Panc1 (cell line): ENCODE measurements at regions not wholly inside any gene's neighbourhood (a gene's known extent, or its start where the extent isn't known, plus 50 kb on each side); places are given as distances from the start of the nearest gene placed in this dataset.

Experiments used
- ATAC-seq: fragments of 200-7000 bp; cut with Tn5 transposase; 2 replicates; pipeline ENCODE4 v1.9.1; 2020; ENCODE audit warnings: mild to moderate bottlenecking, moderate library complexity
- BruUV-seq: library from RNA; stranded (reverse); fragments of 400-500 nt; replicated peaks from 2 replicates; lab custom pipeline; 2021; lab: Mats Ljungman, UMichigan
- CTCF ChIA-PET: fragments of 300-600 bp; sonication (Branson Sonifier 250); formaldehyde crosslinking; loops from one replicate; lab custom pipeline; 2022; ENCODE audit warnings: antibody characterized with exemption; lab: Charles Lee
- POLR2A ChIA-PET: fragments of 300-600 bp; sonication (Branson Sonifier 250); formaldehyde crosslinking; loops from one replicate; lab custom pipeline; 2022; ENCODE audit warnings: antibody characterized with exemption; lab: Charles Lee
- DNase-seq: peaks from one replicate; pipeline ENCODE4 v3.0.0-alpha.2; 2010; ENCODE audit warnings: low read depth, low spot score
- H3K27ac ChIP-seq: 2 replicates; pipeline ENCODE4 v1.5.1; 2011; ENCODE audit warnings: mild to moderate bottlenecking, low read length, inconsistent platforms
- H3K27me3 ChIP-seq: fragments of 200-500 bp; sonication (Bioruptor generic); 2 replicates; pipeline ENCODE4 v1.6.0; 2014; ENCODE audit warnings: low read length, inconsistent platforms; ENCODE audit not compliant: control insufficient read depth, insufficient read depth
- H3K36me3 ChIP-seq: fragments of 200-500 bp; sonication (Bioruptor generic); 2 replicates; pipeline ENCODE4 v1.5.1; 2014; ENCODE audit warnings: inconsistent platforms, mild to moderate bottlenecking, low read length, moderate library complexity; ENCODE audit not compliant: control insufficient read depth, insufficient read depth
- H3K4me1 ChIP-seq: 2 replicates; pipeline ENCODE4 v1.5.1; 2011; ENCODE audit warnings: inconsistent platforms, mild to moderate bottlenecking, low read length, moderate library complexity; ENCODE audit not compliant: control insufficient read depth, insufficient read depth
- H3K4me3 ChIP-seq, 2 experiments: 2 replicates each; pipeline ENCODE4 v1.5.1; 2011 to 2012; ENCODE audit warnings: low read depth in 2 of 2, low read length in 2 of 2, mild to moderate bottlenecking in 2 of 2, inconsistent platforms in 1 of 2, moderate library complexity in 1 of 2
- H3K9me3 ChIP-seq: fragments of 200-500 bp; sonication (Bioruptor generic); 2 replicates; pipeline ENCODE4 v1.5.1; 2014; ENCODE audit warnings: low read depth, mild to moderate bottlenecking, inconsistent platforms, low read length, moderate library complexity; ENCODE audit not compliant: control insufficient read depth, insufficient read depth
- POLR2AphosphoS5 ChIP-seq: IDR thresholded peaks from 2 replicates; pipeline ENCODE4 v1.6.1; 2012; ENCODE audit warnings: mild to moderate bottlenecking, low read depth, low read length, moderate library complexity
- SIN3A ChIP-seq: IDR thresholded peaks from 2 replicates; pipeline ENCODE4 v1.6.1; 2012; ENCODE audit warnings: low read depth, mild to moderate bottlenecking, low read length, moderate library complexity, borderline replicate concordance; ENCODE audit not compliant: insufficient read depth
- TCF7L2 ChIP-seq: IDR thresholded peaks from 2 replicates; pipeline ENCODE4 v1.6.1; 2011; ENCODE audit warnings: mild to moderate bottlenecking, low read depth, low read length, inconsistent platforms
- in situ Hi-C: cut with HindIII; loops from 2 replicates; pipeline ENCODE4 v1.10.0; 2016; ENCODE audit warnings: low sequenced_read_pairs, low pct_unique_long_range_greater_than_20kb
- intact Hi-C: fragments of 100-400 bp; cut with micrococcal nuclease; formaldehyde crosslinking; loops from one replicate; pipeline ENCODE4 v1.10.0; 2022; ENCODE audit not compliant: unreplicated experiment
- TF ChIP-seq, protein P1 (sequence below), 2 experiments: IDR thresholded peaks; 2 replicates each; pipeline ENCODE4 v1.6.1; 2011 to 2012; ENCODE audit warnings: low read depth in 2 of 2, control low read depth in 1 of 2, low read length in 1 of 2, mild to moderate bottlenecking in 1 of 2, moderate library complexity in 1 of 2; ENCODE audit not compliant: insufficient read depth in 1 of 2
- TF ChIP-seq, protein P2 (sequence below): fragments of 450-650 bp; IDR thresholded peaks from 2 replicates; pipeline ENCODE4 v1.5.1; 2017; ENCODE audit warnings: mild to moderate bottlenecking

DNA sequence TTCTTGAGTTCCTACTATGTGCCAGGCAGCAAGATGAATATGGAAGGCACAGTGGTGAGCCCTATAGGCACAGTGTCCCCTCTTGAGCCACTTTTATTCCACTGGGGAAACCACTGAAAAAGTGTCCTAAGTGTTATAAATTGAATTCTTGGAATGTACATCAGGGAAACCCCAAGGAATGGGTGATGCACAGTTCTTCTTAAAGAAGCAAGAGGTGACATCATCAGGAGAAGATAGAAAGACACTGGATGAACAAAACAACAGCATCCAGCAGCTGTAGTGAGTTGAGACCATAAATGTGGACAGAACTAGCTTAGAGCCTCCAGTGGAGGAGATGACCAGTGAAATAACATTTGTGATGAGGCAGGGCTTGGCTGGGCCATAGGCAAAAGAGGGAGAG is 199.2 kb upstream of the ANKRD55 start:
- H3K36me3 ChIP-seq = no peaks in the 10 kb centered on the region
- no TSS peak for BruUV-seq
- H3K27me3 ChIP-seq = no peaks in the 10 kb centered on the region
- POLR2A ChIA-PET = no interaction called here
- CTCF ChIA-PET = no interaction called here
- intact Hi-C loops = no loop called here
- no peak overlapping the region for H3K27ac ChIP-seq
- no peak overlapping the region for H3K4me3 ChIP-seq
- TF ChIP-seq TCF7L2 (no peak), POLR2AphosphoS5 (no peak), SIN3A (no peak)
- TF ChIP-seq, protein P1, sequence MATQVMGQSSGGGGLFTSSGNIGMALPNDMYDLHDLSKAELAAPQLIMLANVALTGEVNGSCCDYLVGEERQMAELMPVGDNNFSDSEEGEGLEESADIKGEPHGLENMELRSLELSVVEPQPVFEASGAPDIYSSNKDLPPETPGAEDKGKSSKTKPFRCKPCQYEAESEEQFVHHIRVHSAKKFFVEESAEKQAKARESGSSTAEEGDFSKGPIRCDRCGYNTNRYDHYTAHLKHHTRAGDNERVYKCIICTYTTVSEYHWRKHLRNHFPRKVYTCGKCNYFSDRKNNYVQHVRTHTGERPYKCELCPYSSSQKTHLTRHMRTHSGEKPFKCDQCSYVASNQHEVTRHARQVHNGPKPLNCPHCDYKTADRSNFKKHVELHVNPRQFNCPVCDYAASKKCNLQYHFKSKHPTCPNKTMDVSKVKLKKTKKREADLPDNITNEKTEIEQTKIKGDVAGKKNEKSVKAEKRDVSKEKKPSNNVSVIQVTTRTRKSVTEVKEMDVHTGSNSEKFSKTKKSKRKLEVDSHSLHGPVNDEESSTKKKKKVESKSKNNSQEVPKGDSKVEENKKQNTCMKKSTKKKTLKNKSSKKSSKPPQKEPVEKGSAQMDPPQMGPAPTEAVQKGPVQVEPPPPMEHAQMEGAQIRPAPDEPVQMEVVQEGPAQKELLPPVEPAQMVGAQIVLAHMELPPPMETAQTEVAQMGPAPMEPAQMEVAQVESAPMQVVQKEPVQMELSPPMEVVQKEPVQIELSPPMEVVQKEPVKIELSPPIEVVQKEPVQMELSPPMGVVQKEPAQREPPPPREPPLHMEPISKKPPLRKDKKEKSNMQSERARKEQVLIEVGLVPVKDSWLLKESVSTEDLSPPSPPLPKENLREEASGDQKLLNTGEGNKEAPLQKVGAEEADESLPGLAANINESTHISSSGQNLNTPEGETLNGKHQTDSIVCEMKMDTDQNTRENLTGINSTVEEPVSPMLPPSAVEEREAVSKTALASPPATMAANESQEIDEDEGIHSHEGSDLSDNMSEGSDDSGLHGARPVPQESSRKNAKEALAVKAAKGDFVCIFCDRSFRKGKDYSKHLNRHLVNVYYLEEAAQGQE (IDR thresholded peaks at IDR 0.05; ENCODE audit: insufficient read depth in 1 of 2, low read depth in 2 of 2, low read length in 1 of 2) = no peak
- TF ChIP-seq, protein P2, sequence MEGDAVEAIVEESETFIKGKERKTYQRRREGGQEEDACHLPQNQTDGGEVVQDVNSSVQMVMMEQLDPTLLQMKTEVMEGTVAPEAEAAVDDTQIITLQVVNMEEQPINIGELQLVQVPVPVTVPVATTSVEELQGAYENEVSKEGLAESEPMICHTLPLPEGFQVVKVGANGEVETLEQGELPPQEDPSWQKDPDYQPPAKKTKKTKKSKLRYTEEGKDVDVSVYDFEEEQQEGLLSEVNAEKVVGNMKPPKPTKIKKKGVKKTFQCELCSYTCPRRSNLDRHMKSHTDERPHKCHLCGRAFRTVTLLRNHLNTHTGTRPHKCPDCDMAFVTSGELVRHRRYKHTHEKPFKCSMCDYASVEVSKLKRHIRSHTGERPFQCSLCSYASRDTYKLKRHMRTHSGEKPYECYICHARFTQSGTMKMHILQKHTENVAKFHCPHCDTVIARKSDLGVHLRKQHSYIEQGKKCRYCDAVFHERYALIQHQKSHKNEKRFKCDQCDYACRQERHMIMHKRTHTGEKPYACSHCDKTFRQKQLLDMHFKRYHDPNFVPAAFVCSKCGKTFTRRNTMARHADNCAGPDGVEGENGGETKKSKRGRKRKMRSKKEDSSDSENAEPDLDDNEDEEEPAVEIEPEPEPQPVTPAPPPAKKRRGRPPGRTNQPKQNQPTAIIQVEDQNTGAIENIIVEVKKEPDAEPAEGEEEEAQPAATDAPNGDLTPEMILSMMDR = no peak
- DNase-seq = no peak
- no peaks in the 10 kb centered on the region for H3K9me3 ChIP-seq
- in situ Hi-C loops = no loop called here
- no peaks in the 10 kb centered on the region for H3K4me1 ChIP-seq
- ATAC-seq = no peak

DNA sequence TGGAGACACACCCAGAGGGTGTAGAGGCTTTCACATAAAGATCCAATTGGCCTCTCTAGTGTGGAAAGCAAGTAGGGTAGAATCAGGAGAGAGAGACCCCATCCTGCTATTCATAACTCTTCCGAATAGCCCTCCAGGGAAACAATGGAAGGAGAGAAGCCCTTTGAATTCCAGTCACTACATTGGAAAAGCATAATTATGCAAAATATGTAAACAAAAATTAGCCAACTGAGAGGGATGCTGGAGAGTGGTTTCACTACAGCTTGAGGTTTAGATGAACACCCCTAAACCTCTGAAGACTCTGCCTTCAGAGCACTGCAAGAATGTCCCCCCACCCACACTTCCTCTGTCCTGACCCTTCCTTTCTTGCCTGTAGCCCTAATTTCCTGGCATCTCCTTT is 197.3 kb upstream of the ANKRD55 start:
- Histone ChIP-seq H3K36me3 (no peaks in the 10 kb centered on the region), H3K27ac (no peak overlapping the region), H3K4me1 (no peaks in the 10 kb centered on the region), H3K4me3 (no peak overlapping the region), H3K9me3 (no peaks in the 10 kb centered on the region), H3K27me3 (no peaks in the 10 kb centered on the region)
- POLR2A ChIA-PET = no interaction called here
- intact Hi-C loops (no loop called here), in situ Hi-C loops (no loop called here)
- TF ChIP-seq, protein P2 = no peak
- TF ChIP-seq, protein P1 (IDR thresholded peaks at IDR 0.05; ENCODE audit: insufficient read depth in 1 of 2, low read depth in 2 of 2, low read length in 1 of 2) = no peak
- TF ChIP-seq SIN3A (no peak), TCF7L2 (no peak)
- no peak for ATAC-seq
- CTCF ChIA-PET = no interaction called here
- no TSS peak for BruUV-seq
- DNase-seq = no peak
